HG03378 (cell line): ENCODE measurements at regions not wholly inside any gene's neighbourhood (a gene's known extent, or its start where the extent isn't known, plus 50 kb on each side); places are given as distances from the start of the nearest gene placed in this dataset.
"Not testable (repeated sequence)": the region's sequence is repeated elsewhere in the genome, so short reads cannot be mapped to it uniquely, and the experiment has no call there.

ENCODE experiments used
- ATAC-seq: cut with Tn5 transposase; IDR thresholded peaks from one replicate; pipeline ENCODE4 v1.9.1; 2021; ENCODE audit warnings: mild to moderate bottlenecking, moderate library complexity; ENCODE audit not compliant: unreplicated experiment

DNA sequence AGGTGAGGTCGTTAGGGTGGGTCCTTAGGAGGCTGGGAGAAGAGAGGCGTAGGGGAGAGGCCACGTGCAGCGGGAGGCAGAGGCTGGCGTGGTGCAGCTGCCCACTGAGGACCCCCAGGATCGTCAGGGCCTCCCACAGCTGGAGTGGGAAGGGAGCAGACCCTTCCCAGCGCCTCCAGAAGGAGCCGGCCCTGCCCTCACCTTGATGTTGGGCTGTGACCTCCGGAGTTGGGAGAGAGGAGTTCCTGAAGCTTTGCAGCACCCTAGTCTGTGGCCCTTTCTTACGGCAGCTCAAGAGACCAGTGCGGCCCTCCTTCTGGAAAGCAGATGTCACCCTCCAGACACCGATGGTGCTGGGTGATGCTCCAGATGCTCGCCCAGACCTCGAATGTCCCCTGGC is 156.5 kb upstream of the ZNF469 start:
- not testable (repeated sequence) for ATAC-seq

DNA sequence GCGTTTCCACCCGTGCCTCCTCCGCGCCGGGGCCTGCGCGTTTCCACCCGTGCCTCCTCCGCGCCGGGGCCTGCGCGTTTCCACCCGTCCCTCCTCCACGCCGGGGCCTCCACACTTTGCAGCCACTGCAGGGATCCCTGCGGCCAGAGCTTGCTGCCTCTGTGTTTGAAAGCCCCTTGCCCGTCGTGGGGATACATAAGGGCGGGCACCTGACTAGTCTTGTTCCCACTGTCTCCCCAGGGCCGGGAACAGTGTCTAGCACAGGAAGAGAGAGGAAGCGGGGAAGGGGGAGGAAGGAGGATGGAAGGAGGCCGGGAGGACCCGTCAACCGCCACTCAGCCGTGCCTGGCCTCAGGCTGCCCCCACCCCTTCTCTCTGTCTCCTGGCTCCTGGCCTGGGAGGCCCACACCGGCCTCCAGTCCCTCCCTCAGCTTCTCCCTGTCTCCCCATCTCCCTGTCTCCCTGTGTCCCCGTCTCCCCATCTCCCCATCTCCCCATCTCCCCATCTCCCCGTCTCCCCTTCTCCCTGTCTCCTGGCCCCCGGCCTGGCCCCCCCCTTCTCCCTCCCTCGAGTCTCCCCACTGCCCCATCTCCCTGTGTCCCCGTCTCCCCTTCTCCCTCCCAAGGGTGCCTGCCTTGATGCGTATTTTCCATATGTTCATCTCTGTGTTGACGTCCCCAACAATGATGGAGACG is 155.6 kb upstream of the ZNF469 start:
- ATAC-seq: not testable (repeated sequence)

DNA sequence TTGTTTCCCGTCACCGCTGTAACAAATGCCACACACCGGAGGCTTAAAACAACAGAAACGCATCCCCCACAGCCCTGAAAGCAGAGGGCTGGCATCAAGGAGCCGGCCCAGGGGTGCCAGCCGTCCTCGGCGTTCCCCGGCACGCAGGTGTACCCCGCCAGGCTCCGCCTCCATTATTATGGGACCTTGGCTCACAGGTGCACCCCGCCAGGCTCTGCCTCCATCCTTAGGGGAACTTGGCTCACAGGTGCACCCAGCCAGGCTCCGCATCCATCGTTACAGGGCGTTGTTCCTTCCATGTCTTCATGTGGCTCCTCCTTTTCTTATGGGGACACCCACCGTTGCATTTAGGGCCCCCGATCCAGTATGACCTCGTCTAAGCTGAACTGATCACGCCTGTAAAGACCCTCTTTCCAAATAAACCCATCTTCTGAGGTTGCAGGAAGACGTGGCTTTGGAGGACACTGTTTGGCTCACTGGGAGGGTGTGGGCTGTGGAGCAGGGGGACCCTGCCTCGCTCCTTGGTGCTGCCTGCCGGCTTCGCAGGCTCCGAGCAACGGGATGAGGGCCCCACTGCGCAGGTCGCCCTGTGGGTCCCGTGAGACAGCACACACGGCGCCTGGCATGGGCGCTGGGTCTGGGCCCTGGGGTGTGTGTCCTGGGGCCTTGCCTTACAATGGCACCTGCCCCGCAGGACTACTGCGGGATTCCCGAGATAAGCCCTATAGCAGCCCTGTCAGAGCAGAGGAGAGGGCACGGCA is 154.9 kb upstream of the ZNF469 start:
- ATAC-seq: not testable (repeated sequence)

DNA sequence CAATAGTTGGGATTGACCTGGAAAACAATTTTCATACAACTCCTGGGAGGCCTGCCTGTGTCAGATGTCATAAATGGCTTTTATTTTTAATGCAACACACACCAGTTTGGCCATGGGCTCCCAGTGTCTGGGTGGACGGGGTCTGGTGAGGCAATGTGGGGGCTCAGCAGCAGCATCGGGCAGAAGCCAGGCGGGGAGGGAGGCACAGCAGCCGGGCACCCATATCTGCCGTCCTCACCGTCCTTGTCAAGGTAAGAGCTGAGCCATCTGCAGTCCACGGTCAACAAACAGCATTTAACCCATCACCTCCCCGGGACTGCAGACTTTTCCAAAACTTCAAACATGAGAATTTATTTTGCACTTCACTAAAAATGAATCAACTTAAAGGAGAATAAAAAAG is 154.0 kb upstream of the ZNF469 start:
- not testable (repeated sequence) for ATAC-seq

DNA sequence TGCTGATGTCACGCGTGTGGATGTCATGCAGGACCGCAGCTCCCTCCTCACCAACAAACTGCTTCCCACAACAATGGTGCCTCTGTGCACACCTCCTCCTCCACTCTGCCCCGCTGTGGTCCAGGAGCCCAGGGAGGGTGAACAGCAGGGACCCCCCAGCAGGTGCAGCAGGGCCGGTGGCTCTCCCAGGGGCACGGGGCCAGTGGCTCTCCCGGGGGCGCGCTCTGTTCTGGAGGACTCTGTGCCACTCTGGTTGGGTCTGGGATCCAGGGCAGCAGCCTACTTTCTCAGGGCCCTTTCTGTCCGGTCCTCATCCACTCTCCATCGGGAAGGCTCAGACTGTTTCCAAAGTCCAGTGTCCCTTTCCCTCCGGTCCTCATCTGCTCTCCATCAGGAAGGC is 153.0 kb upstream of the ZNF469 start:
- not testable (repeated sequence) for ATAC-seq

DNA sequence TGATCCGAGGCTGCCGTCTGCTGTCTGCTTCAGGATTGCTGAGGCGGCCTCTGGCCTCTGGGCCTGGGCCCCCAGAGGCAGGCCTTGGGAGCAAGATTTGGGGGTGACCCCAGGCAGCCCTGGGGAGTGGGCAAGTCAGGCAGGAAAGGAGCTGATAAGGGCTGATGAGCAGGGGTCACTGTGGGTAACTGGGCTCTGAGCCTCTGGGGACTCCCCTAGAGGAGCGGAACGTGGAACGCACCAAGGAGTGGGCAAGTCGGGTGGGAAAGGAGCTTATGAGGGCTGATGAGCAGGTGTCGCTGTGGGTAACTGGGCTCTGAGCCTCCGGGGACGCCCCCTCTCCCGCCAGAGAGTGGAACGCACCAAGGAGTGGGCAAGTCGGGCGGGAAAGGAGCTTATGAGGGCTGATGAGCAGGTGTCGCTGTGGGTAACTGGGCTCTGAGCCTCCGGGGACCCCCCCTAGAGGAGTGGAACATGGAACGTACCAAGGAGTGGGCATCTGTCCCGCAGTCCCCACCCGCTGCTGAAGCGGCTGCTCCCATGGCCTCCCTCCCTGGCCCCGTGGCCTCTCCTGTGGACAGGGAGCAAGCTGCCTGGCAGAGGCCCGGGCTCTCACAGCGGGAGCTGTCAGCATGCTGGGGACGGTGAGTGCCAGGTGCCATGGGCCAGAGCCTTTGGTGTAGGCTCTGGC is 152.3 kb upstream of the ZNF469 start:
- ATAC-seq: not testable (repeated sequence)

DNA sequence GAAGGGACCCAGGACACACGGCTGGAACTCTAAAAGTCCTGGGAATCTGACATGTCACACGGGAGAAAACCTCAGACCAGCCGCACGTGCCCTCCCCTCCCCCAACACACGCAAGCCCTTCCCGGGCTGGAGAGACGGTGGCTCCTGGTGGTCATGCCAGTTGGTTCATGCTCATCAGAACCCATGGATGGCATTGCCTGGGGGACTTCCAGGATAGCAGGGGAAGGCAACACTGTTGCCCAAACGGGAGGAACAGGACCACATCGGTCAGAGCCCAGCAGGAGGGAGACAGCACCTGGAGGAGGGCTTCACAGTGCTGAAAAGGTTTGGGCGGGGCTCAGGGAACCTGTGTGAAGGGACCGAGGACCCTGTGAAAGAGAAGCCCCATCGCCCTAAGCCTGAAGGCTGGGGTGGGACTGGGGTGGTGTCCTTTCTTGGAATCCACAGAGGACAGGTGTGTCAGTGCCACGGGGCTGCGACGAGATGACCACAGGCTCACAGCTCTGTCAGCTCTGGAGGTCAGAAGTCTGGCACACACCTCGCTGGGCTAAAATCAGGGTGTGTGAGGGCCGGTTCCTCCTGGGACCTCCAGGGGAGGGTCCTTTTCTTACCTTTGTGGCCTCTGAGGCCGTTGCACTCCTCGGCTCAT is 151.7 kb upstream of the ZNF469 start:
- not testable (repeated sequence) for ATAC-seq

DNA sequence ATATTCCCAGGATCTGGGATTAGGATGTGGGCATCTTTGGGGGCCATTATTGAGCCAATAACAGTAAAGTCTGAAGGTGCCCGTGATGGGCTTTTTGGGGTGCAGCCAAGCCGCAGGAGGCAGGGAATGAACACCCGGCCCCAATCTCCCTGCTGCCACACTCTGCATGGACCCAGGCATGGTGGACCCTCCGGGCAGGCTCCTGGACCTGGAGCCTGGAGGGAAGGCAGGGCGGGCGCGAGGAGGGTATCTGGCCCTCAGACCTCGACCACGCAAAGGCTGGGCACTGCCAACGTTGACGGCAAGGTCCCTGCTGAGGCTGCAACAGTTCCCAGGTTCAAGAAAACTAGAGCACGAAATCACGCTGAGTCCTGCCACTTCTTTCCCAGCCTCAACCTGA is 150.9 kb upstream of the ZNF469 start:
- ATAC-seq: not testable (repeated sequence)

DNA sequence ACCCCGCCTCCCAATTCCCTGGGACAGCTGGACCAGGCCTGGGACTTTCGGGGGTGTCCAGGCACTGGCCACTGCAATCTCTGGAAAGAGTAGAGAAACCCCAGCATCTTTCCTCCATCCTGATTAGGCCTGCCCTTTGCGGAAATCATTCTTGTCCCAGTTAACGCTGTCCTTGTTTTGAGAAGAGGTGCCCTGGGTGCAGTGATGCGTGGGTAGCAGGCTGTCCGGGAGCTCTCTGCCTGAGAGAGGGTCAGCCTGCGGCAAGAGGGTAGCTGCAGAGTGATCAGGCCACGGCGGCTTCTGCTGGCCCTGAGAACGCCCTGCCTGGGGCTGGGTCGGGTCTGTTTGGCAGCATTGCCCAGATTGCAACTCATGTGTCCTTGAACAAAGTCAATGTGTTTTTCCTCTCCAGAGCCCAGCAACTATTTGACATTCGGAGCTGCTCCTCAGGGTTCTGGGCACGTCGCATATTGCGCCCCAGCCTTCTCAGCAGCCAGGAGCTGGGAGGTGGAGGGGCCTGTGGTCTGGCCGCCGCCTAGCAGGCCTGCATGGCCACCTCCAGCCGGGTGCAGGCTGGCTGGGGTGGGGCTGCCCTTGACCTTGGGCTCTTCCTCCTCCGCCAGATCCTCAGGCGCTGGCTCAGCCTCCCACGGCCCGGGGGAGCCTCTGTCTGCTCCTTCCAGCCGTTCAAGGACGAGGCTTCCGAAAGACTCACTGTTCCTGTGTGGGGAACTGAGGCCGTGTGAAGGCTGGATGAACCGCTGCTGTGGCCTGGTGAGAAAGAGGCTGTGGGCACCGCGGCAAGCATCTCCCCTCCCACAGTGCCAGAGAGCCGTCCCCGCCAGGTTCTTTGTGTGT is 150.1 kb upstream of the ZNF469 start:
- not testable (repeated sequence) for ATAC-seq

DNA sequence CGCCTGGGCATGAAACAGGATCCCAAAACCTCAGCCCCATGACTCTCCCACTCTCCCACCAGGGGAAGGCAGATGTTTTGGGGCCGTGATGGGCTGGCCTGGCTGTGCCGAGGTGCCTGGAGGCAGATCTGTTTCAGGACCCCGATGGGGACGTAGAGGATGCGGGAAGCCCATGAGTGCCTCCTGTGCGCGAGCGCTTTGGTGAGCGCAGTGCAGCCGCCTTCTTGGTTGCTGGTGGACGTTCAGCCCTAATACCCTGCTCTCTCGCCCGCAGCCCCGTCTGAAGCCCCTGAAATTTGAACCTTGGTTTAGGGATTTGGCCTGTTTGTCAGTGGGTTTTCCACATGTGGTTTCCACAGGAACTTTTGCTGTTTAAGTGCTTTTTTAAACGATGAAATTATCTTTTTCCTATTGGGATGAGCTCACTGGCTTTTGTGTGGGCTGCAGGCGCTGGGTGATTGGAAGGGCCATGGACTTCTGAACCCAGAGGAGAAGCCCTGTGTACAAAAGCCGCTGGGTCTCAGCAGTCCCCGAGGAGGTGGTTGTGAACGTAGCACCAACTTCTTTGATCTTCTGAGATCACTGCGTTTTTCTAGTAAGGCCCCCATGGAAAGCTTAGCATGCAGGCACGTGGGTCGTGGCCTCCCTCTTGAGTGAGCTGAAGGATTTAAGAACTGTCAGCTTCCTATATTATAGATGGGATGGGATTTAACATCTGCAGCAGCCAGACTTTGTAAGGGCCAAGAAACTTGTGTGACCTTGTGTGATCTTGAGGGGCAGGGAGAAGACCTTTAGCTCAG is 148.9 kb upstream of the ZNF469 start:
- not testable (repeated sequence) for ATAC-seq

DNA sequence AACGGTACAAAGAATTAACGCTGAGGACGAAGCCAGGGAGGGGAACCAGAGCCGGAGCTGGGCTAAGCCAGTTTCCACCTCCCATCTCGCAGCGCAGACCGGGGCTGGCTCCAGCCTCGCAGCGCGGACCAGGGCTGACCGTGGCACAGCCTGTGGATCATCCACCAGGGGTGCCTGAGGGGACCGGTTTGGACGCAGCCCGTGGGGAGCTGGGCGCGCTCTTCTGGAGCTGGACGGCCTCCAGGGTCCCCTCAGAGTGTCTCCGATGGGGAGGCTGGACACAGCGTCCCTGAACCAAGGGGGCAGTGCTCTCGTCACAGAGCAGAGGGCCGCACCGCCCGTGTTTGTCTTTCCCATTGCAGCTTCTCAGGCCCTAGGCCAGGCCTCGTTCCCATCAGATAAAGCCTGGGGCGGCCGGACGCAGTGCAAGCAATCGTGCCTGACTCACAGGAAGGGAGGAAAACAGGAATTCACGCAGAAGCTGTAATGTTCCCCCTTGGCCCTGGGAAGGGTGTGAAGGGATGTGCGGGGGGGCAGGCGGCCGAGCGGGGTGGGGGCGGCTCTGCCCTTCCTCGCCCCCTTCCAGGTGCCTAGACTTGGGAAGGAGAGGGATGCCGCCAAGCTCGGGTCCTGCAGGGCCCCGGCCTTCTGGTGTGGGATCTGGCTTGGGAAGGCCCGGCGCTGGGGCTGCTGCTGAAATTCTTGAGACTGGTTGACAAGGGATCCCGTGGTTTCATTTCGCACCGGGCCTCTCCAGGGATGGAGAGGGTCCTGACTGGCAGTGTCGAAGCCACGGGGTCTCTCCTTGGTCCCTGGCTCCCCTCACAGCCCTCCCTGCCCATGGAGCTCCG is 148.1 kb upstream of the ZNF469 start:
- not testable (repeated sequence) for ATAC-seq

DNA sequence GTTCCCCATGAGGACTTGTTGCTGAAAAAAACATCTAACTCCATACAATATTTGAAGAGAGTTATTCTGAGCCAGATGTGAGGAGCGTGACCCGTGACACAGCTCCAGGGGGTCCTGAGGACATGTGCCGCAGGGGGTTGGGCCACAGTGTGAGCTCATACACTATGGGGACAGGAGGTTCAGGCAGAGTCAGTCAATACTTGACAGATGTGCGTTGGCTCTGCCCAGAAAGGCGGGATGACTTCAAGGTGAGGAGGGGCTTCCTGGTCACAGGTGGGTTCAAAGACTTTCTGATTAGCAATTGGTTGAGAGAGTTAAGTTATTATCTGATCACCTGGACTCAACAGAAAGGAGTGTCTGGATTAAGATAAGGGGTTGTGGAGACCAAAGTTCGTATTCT is 147.1 kb upstream of the ZNF469 start:
- ATAC-seq: not testable (repeated sequence)

DNA sequence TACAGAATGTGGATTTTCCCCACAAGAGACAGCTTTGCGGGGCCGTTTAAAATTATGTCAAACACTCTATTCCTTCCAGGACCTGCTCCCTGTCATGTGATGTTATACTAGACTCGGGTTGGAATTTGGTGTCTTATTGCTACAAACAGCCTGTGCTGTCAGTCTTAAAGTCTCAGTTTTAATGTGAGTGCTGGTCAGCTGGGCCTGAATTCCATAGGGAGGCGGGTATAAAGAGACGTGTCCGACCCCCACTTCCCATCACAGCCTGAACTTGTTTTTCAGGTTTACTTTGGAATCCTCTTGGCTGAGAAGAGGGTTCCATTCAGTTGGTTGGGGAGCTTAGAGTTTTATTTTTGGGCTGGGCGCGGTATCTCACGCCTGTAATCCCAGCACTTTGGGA is 146.5 kb upstream of the ZNF469 start:
- not testable (repeated sequence) for ATAC-seq

DNA sequence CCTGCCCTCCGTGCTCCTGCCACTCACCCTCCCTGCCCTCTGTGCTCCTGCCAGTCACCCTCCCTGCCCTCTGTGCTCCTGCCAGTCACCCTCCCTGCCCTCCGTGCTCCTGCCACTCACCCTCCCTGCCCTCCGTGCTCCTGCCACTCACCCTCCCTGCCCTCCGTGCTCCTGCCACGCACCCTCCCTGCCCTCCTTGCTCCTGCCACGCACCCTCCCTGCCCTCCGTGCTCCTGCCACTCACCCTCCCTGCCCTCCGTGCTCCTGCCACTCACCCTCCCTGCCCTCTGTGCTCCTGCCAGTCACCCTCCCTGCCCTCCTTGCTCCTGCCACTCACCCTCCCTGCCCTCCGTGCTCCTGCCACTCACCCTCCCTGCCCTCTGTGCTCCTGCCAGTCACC is 145.4 kb upstream of the ZNF469 start:
- not testable (repeated sequence) for ATAC-seq

DNA sequence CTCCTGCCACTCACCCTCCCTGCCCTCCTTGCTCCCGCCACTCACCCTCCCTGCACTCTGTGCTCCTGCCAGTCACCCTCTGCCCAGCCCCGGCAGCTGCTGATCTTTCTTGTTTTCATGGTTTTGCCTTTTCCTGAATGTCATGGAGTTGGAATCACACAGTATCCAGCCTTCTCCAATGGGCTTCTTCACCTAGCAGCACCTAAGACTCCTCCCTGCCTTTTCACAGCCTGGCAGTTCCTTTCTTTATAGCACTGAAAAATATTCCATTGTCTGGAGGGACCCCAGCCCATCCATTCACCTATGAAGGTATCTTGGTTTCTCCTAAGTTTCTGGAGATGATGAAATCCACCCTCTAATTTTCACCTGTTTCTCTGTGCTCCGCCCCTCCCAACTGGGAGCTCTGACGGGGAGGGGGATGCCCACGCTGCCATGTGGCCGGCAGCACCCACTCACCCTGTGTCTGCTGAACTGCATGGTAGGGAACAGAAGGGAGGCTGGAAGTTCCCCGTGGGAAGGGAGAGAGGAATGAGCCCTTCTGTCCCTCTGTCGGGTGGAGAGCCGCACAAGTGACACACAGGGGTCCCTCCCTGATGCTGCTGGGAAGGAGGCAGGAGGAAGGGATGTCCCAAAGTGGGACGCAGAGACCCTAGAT is 144.9 kb upstream of the ZNF469 start:
- ATAC-seq: not testable (repeated sequence)

DNA sequence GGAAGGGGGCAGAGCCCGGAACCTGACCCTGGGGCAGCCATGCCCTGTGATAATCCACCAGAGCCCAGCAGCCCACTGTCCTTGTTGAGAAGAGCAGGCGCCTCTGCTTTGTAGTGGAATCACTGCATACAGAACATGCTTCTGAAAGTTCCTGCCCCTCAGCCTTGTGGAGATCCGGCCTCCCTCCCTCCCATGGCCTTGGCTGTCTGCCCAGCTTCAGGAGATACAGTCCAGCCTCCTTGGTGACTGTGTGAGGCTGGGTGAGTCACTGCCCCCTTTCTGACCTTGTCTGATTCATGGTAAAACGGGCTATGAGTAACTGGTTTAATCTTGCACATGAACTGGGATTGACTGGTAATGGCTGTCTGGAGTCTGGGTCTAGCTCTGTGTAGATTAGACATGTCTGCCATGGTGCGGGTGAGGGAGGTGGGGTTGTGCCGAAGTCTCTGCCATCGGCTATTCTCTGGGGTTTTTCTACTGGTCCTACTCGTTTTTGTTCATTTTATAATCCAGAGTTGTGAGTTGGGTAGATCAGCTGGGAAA is 144.0 kb upstream of the ZNF469 start:
- not testable (repeated sequence) for ATAC-seq

DNA sequence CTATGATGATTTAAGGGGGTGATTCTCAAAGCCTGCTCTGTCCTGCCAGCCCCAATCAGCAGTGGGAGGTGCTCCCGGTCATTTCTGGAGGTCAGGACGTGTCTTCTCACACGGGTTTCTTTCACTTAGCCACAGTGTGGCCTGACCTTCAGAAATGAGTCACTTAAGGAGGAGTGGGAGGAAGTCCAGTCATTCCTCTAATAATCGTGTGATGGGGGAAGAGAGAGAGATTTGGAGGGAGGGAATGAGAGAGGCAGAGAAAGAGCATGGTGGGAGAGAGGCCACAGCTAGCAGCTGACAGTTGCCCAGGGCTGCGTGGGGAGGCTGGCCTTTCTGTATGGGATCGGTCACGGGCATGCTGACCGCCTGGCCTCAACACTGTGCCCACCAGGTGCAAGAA is 142.6 kb upstream of the ZNF469 start:
- not testable (repeated sequence) for ATAC-seq

DNA sequence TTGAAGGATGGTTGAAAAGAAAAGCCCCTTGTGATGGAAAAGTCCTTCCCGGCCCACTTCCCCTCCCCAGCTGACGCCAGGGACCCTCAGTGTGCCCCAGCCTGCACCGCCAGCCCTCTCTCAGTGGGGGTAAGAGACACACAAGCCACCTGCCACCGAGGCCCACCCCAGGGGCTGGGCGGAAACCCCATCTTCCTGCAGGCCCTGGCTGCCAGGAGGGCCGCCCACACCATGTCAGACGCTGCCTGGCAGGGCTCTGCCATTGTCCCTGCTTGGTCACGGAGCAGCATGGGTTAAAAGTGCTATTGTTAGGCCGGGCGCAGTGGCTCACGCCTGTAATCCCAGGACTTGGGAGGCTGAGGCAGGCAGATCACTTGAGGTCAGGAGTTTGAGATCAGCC is 142.0 kb upstream of the ZNF469 start:
- ATAC-seq: not testable (repeated sequence)
